ENCODE measurements at regions not wholly inside any gene's neighbourhood (a gene's known extent, or its start where the extent isn't known, plus 50 kb on each side); places are given as distances from the start of the nearest gene placed in this dataset.

DNA sequence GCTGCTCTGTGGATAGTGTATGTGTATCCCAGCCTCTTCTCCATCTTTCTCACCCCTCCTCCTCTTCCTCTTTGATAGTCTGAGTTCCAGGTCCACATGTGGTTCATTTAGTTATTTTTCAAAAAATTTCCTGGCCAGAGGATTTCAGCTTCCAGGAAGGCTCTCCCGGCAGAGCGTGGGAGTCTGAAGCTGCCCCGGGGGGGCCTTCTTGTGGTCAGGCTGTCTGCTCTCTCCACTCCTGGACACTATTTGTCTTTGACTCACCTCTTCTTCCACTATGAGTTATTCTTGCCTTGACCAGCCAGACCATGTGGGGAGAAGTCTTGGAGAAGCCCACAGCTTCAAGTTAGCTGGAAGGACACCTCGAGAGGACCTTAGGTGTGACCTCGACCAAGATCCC, 258.8 kb downstream of the CDC5L start:
- no peak for DNase-seq (ENCODE audit: low spot score)
- Mint-ChIP-seq H3K4me1 (peaks cover 4% of the 10 kb centered on the region), H3K4me3 (no peak overlapping the region), H3K9me3 (no peaks in the 10 kb centered on the region), H3K27ac (no peak overlapping the region), H3K27me3 (ENCODE audit: low read depth) (no peaks in the 10 kb centered on the region; the same call in 1 of the 2 replicates), H3K36me3 (no peaks in the 10 kb centered on the region)
- ATAC-seq: no peak
- ChIA-PET POLR2A (interaction anchor here (0.7 kb wide), 1 partner anchor 317 kb away, joined by 7 read pairs; no protein-coding TSS in a partner anchor), CTCF (interaction anchor here (0.7 to 4.2 kb wide), 4 partner anchors 9 to 605 kb away, joined by 3 to 36 read pairs (median 5); no protein-coding TSS in a partner anchor)
- TF ChIP-seq NFATC4 (CRISPR knock-in tag; IDR thresholded peaks at IDR 0.05) (no peak), ZNF219 (CRISPR knock-in tag; IDR thresholded peaks at IDR 0.05; ENCODE audit: borderline replicate concordance) (no peak), CREM (CRISPR knock-in tag; IDR thresholded peaks at IDR 0.05) (no peak), JAZF1 (CRISPR knock-in tag; IDR thresholded peaks at IDR 0.05) (no peak), ELF4 (CRISPR knock-in tag; IDR thresholded peaks at IDR 0.05; ENCODE audit: low read depth) (no peak), ZNF121 (CRISPR knock-in tag; IDR thresholded peaks at IDR 0.05) (no peak), IRF2 (CRISPR knock-in tag; IDR thresholded peaks at IDR 0.05; ENCODE audit: borderline replicate concordance, low read depth) (no peak), GABPB1 (CRISPR knock-in tag; IDR thresholded peaks at IDR 0.05) (no peak), NR3C1 (CRISPR knock-in tag; conservative IDR thresholded peaks at IDR 0.05; ENCODE audit: low read depth) (no peak), RELA (CRISPR knock-in tag; IDR thresholded peaks at IDR 0.05; ENCODE audit: borderline replicate concordance) (no peak), ZNF263 (CRISPR knock-in tag; IDR thresholded peaks at IDR 0.05; ENCODE audit: low read depth) (no peak)
- TF ChIP-seq, protein P1, sequence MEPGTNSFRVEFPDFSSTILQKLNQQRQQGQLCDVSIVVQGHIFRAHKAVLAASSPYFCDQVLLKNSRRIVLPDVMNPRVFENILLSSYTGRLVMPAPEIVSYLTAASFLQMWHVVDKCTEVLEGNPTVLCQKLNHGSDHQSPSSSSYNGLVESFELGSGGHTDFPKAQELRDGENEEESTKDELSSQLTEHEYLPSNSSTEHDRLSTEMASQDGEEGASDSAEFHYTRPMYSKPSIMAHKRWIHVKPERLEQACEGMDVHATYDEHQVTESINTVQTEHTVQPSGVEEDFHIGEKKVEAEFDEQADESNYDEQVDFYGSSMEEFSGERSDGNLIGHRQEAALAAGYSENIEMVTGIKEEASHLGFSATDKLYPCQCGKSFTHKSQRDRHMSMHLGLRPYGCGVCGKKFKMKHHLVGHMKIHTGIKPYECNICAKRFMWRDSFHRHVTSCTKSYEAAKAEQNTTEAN (CRISPR knock-in tag; IDR thresholded peaks at IDR 0.05): no peak
- TF ChIP-seq, protein P2, sequence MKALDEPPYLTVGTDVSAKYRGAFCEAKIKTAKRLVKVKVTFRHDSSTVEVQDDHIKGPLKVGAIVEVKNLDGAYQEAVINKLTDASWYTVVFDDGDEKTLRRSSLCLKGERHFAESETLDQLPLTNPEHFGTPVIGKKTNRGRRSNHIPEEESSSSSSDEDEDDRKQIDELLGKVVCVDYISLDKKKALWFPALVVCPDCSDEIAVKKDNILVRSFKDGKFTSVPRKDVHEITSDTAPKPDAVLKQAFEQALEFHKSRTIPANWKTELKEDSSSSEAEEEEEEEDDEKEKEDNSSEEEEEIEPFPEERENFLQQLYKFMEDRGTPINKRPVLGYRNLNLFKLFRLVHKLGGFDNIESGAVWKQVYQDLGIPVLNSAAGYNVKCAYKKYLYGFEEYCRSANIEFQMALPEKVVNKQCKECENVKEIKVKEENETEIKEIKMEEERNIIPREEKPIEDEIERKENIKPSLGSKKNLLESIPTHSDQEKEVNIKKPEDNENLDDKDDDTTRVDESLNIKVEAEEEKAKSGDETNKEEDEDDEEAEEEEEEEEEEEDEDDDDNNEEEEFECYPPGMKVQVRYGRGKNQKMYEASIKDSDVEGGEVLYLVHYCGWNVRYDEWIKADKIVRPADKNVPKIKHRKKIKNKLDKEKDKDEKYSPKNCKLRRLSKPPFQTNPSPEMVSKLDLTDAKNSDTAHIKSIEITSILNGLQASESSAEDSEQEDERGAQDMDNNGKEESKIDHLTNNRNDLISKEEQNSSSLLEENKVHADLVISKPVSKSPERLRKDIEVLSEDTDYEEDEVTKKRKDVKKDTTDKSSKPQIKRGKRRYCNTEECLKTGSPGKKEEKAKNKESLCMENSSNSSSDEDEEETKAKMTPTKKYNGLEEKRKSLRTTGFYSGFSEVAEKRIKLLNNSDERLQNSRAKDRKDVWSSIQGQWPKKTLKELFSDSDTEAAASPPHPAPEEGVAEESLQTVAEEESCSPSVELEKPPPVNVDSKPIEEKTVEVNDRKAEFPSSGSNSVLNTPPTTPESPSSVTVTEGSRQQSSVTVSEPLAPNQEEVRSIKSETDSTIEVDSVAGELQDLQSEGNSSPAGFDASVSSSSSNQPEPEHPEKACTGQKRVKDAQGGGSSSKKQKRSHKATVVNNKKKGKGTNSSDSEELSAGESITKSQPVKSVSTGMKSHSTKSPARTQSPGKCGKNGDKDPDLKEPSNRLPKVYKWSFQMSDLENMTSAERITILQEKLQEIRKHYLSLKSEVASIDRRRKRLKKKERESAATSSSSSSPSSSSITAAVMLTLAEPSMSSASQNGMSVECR (CRISPR knock-in tag; IDR thresholded peaks at IDR 0.05; ENCODE audit: borderline replicate concordance): no peak
- TF ChIP-seq, protein P3, sequence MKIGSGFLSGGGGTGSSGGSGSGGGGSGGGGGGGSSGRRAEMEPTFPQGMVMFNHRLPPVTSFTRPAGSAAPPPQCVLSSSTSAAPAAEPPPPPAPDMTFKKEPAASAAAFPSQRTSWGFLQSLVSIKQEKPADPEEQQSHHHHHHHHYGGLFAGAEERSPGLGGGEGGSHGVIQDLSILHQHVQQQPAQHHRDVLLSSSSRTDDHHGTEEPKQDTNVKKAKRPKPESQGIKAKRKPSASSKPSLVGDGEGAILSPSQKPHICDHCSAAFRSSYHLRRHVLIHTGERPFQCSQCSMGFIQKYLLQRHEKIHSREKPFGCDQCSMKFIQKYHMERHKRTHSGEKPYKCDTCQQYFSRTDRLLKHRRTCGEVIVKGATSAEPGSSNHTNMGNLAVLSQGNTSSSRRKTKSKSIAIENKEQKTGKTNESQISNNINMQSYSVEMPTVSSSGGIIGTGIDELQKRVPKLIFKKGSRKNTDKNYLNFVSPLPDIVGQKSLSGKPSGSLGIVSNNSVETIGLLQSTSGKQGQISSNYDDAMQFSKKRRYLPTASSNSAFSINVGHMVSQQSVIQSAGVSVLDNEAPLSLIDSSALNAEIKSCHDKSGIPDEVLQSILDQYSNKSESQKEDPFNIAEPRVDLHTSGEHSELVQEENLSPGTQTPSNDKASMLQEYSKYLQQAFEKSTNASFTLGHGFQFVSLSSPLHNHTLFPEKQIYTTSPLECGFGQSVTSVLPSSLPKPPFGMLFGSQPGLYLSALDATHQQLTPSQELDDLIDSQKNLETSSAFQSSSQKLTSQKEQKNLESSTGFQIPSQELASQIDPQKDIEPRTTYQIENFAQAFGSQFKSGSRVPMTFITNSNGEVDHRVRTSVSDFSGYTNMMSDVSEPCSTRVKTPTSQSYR (CRISPR knock-in tag; IDR thresholded peaks at IDR 0.05): no peak

DNA sequence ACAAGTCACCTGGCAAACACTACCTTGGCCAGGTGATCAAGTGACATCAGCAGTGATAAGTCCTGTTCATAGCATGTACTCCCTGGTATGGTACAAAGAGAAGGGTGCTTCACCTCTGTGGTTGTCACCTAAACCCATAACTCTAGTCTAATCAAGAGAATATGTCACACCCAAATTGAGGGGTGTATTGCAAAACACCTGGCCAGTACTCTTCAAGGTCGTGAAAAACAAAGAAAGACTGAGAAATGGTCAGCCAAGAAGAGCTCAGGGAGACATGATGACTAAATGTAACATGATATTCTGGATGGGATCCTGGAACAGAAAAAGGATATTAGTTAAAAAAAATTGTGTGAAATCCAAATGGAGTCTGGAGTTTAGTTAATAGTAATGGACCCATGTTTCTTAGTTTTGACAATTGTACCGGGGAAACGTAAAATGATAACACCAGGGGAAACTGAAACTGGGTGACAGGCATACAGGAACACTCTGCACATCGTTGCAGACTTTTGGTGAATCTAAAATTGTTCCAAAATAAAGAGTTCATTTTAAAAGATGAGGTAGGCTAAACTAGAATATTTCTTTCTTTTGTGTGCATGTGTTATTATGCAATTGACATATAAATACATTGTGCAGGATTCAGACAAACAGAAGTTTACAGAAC, 262.0 kb downstream of the CDC5L start:
- H3K27me3 Mint-ChIP-seq (ENCODE audit: low read depth): no peaks in the 10 kb centered on the region; the same call in 1 of the 2 replicates
- CTCF ChIA-PET: interaction anchor here (1.0 to 1.6 kb wide), 3 partner anchors 19 to 180 kb away, joined by 4 read pairs; no protein-coding TSS in a partner anchor
- no peak for TF ChIP-seq JUN (CRISPR knock-in tag; IDR thresholded peaks at IDR 0.05)
- TF ChIP-seq GTF2I (CRISPR knock-in tag; conservative IDR thresholded peaks at IDR 0.05): no peak
- TF ChIP-seq MXD4 (CRISPR knock-in tag; IDR thresholded peaks at IDR 0.05; ENCODE audit: borderline replicate concordance): no peak
- no peak for TF ChIP-seq SOX15 (CRISPR knock-in tag; IDR thresholded peaks at IDR 0.05)
- TF ChIP-seq, protein P4, sequence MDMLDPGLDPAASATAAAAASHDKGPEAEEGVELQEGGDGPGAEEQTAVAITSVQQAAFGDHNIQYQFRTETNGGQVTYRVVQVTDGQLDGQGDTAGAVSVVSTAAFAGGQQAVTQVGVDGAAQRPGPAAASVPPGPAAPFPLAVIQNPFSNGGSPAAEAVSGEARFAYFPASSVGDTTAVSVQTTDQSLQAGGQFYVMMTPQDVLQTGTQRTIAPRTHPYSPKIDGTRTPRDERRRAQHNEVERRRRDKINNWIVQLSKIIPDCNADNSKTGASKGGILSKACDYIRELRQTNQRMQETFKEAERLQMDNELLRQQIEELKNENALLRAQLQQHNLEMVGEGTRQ (CRISPR knock-in tag; IDR thresholded peaks at IDR 0.05): no peak
- TF ChIP-seq ZBTB21 (CRISPR knock-in tag; IDR thresholded peaks at IDR 0.05; ENCODE audit: borderline replicate concordance): no peak
- TF ChIP-seq TEAD4 (CRISPR knock-in tag; IDR thresholded peaks at IDR 0.05): no peak
- TF ChIP-seq, protein P5, sequence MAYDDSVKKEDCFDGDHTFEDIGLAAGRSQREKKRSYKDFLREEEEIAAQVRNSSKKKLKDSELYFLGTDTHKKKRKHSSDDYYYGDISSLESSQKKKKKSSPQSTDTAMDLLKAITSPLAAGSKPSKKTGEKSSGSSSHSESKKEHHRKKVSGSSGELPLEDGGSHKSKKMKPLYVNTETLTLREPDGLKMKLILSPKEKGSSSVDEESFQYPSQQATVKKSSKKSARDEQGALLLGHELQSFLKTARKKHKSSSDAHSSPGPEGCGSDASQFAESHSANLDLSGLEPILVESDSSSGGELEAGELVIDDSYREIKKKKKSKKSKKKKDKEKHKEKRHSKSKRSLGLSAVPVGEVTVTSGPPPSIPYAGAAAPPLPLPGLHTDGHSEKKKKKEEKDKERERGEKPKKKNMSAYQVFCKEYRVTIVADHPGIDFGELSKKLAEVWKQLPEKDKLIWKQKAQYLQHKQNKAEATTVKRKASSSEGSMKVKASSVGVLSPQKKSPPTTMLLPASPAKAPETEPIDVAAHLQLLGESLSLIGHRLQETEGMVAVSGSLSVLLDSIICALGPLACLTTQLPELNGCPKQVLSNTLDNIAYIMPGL (CRISPR knock-in tag; IDR thresholded peaks at IDR 0.05): no peak
- TF ChIP-seq CBFB (CRISPR knock-in tag; IDR thresholded peaks at IDR 0.05; ENCODE audit: low read depth): no peak
- H3K4me3 Mint-ChIP-seq: no peak overlapping the region
- no peaks in the 10 kb centered on the region for H3K9me3 Mint-ChIP-seq
- DNase-seq (ENCODE audit: low spot score) (no peak), ATAC-seq (no peak)
- H3K36me3 Mint-ChIP-seq: no peaks in the 10 kb centered on the region
- peaks cover 17% of the 10 kb centered on the region for H3K4me1 Mint-ChIP-seq
- no peak overlapping the region for H3K27ac Mint-ChIP-seq
- POLR2A ChIA-PET: no interaction called here
